ENCODE measurements at regions not wholly inside any gene's neighbourhood (a gene's known extent, or its start where the extent isn't known, plus 50 kb on each side); places are given as distances from the start of the nearest gene placed in this dataset.

DNA sequence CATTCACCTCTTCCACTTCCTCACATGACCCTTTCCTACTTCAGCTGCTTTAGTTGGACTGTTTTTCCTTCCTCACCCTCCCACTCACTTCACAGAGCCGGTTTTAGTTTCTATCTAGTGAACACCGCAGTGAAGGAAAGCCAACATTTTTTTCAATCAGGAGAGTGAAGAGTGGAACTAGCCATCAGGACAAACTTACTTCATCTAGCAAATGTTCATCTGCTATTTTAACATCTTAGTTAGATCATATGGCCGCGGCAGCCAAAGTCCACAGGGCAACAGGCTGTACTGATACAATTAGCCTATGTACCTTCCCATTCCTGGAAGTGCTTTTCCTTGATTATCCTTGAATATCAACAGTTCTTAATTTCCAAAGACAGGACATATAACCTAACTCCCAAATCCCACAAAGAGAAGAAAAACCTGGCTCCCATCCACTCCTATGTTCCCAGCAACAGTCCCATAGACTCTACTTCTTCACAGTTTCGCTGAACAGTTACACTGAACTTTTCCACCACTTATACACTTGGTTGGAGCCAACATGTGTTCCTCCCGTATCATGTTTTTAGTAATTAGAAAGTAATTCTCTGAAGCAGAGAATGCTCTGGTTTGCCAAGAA is 456.2 kb upstream of the THBS1 start:
- no peak for TF ChIP-seq POLR2A (IDR thresholded peaks at IDR 0.05)
- TF ChIP-seq, protein P1, sequence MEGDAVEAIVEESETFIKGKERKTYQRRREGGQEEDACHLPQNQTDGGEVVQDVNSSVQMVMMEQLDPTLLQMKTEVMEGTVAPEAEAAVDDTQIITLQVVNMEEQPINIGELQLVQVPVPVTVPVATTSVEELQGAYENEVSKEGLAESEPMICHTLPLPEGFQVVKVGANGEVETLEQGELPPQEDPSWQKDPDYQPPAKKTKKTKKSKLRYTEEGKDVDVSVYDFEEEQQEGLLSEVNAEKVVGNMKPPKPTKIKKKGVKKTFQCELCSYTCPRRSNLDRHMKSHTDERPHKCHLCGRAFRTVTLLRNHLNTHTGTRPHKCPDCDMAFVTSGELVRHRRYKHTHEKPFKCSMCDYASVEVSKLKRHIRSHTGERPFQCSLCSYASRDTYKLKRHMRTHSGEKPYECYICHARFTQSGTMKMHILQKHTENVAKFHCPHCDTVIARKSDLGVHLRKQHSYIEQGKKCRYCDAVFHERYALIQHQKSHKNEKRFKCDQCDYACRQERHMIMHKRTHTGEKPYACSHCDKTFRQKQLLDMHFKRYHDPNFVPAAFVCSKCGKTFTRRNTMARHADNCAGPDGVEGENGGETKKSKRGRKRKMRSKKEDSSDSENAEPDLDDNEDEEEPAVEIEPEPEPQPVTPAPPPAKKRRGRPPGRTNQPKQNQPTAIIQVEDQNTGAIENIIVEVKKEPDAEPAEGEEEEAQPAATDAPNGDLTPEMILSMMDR (IDR thresholded peaks at IDR 0.05): no peak
- H3K27me3 ChIP-seq: no peaks in the 10 kb centered on the region
- no peak overlapping the region for H3K4me3 ChIP-seq
- DNase-seq: peak in 2 of 3 donors; percentile 53 to 82
- H3K4me1 ChIP-seq: peaks cover 0 to 18% (median 0%) of the 10 kb centered on the region in 4 donors
- no peaks in the 10 kb centered on the region for H3K9me3 ChIP-seq
- H3K36me3 ChIP-seq: no peaks in the 10 kb centered on the region
- peak overlapping the region in 1 of 4 donors; percentile 5 for H3K27ac ChIP-seq

DNA sequence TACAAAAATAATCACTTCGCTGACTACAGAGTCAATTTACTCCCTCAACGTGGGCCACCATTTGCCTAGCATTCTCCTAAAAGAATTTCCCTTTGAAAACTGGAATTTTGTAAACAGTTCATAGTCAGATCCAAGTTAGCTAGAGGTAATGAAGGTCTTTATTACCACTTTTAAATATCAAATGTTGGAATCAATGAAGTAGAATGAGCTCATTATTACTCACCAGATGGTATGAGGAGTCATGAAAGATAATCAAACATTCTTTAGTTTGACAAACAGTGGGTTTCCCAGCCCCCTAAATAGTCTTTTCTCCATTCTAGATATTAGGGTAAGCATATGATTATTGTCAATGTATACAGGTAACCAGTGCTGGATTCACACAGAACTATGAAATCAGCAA is 455.7 kb upstream of the THBS1 start:
- Histone ChIP-seq H3K36me3 (no peaks in the 10 kb centered on the region), H3K4me1 (peaks cover 0 to 18% (median 0%) of the 10 kb centered on the region in 4 donors), H3K27ac (peak overlapping the region in 1 of 4 donors; percentile 5), H3K9me3 (no peaks in the 10 kb centered on the region), H3K27me3 (no peaks in the 10 kb centered on the region), H3K4me3 (no peak overlapping the region)
- no peak for DNase-seq
- TF ChIP-seq, protein P1 (IDR thresholded peaks at IDR 0.05): no peak
- no peak for TF ChIP-seq POLR2A (IDR thresholded peaks at IDR 0.05)

DNA sequence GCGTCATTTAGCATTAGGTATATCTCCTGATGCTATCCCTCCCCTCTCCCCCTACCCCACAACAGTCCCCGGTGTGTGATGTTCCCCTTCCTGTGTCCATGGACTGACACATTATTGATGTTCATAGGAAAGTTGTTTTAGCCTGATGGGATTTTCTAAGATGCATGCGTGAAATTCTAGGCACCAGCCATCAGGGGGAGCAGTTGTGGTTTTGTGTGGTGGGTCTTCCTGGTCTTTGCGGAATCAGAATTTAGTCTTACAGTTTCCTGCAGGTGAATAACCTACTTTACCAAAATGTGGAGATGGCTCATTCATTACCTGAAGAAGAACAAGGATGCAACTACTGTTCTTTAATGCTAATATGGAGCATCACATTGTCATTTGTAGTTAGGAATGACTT is 455.0 kb upstream of the THBS1 start:
- Histone ChIP-seq H3K36me3 (no peaks in the 10 kb centered on the region), H3K4me1 (peaks cover 0 to 18% (median 0%) of the 10 kb centered on the region in 4 donors), H3K27ac (no peak overlapping the region), H3K4me3 (no peak overlapping the region), H3K27me3 (no peaks in the 10 kb centered on the region), H3K9me3 (no peaks in the 10 kb centered on the region)
- no peak for TF ChIP-seq POLR2A (IDR thresholded peaks at IDR 0.05)
- TF ChIP-seq, protein P1 (IDR thresholded peaks at IDR 0.05): peak in 4 of 6 experiments; percentile 30 to 64 (median 60)
- DNase-seq: peak in 1 of 3 donors; percentile 49

DNA sequence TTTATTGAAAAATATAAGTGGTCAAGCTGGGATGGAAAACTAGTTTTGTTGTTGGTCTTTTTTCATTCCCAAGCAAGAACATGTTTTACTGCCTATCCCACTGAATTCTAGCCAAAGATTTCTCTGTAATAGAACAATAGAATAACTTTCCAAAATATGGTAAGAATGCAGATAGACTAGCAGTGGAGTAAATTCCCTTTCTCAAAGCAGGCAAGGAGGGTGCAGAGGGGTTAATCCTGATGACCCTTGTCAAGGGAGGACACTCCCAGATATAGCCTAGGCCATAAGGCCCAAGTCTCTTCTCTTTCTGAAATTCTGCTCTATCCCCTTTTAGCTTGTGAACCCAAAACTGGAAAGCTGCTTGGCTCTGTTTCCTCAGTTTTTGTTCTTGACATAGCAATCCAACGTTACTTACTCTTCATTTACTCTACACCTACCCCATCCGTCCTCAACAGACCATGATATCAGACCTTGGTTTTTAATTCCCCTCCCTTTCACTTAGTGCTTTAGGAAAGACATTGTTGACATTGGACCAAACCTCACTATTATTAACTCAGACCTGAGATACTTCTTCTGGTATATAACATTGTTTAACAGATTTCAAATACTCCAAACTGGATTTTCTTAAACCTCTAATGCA is 453.6 kb upstream of the THBS1 start:
- Histone ChIP-seq H3K4me1 (peaks cover 0 to 18% (median 0%) of the 10 kb centered on the region in 4 donors), H3K27ac (peak overlapping the region in 2 of 4 donors; percentile 51 to 73), H3K36me3 (no peaks in the 10 kb centered on the region), H3K27me3 (no peaks in the 10 kb centered on the region), H3K9me3 (no peaks in the 10 kb centered on the region), H3K4me3 (no peak overlapping the region)
- no peak for TF ChIP-seq POLR2A (IDR thresholded peaks at IDR 0.05)
- TF ChIP-seq, protein P1 (IDR thresholded peaks at IDR 0.05): no peak
- DNase-seq: no peak

DNA sequence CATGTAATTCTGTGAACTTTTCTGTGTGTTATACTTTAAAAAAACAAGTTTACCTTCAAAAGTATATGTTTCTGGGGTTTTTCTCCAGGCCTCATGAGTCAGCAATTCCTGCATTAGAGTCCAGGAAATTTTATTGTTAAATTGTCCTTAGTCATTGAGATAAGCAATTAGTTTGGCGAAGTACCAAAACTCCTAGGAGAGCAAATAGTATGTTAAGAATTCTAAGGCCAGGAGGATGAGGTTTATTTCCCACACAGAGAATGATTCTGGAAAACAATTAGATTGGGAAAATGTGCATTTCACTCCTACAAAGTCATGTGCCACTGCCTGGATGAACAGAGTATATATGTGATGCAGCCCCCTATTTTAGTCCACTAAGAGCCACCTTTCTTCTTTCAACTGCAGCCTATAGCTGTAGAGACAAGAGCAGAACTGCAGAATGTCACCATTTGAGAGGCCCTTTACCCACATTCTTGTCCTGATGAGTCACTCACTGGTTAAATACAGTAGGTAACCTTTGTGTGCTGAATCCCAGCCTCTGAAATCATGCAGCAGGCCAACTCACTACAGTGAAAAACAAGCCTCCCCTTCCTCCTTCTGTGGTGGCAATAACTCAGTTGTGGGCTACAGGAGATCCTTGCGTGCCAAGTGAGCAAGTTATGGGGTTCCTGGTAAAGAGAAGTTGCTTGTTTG is 452.8 kb upstream of the THBS1 start:
- Histone ChIP-seq H3K36me3 (no peaks in the 10 kb centered on the region), H3K4me1 (peaks cover 0 to 18% (median 0%) of the 10 kb centered on the region in 4 donors), H3K9me3 (no peaks in the 10 kb centered on the region), H3K27ac (peak overlapping the region in 2 of 4 donors; percentile 51 to 73), H3K27me3 (no peaks in the 10 kb centered on the region), H3K4me3 (no peak overlapping the region)
- TF ChIP-seq, protein P1 (IDR thresholded peaks at IDR 0.05): no peak
- no peak for TF ChIP-seq POLR2A (IDR thresholded peaks at IDR 0.05)
- no peak for DNase-seq
